ENCODE measurements at regions not wholly inside any gene's neighbourhood (a gene's known extent, or its start where the extent isn't known, plus 50 kb on each side); places are given as distances from the start of the nearest gene placed in this dataset.

GRCh38 chr5:142388696-142389095, 63.9 kb upstream of the SPRY4 start:
- peaks cover 0 to 31% of the 10 kb centered on the region in 2 donors for H3K4me1 ChIP-seq
- H3K27me3 ChIP-seq = no peaks in the 10 kb centered on the region
- no peaks in the 10 kb centered on the region for H3K9me3 ChIP-seq
- H3K4me3 ChIP-seq = no peak overlapping the region
- TF ChIP-seq CTCF (IDR thresholded peaks at IDR 0.05) = no peak
- DNase-seq (ENCODE audit: low spot score) = no peak
- H3K36me3 ChIP-seq = no peaks in the 10 kb centered on the region
- no peak overlapping the region for H3K27ac ChIP-seq

- no peak overlapping the region for H3K4me3 ChIP-seq
- TF ChIP-seq CTCF (IDR thresholded peaks at IDR 0.05) = no peak
- no peaks in the 10 kb centered on the region for H3K9me3 ChIP-seq
- H3K27me3 ChIP-seq = no peaks in the 10 kb centered on the region
- no peak overlapping the region for H3K27ac ChIP-seq
- peaks cover 0 to 31% of the 10 kb centered on the region in 2 donors for H3K4me1 ChIP-seq
- H3K36me3 ChIP-seq = no peaks in the 10 kb centered on the region
- DNase-seq (ENCODE audit: low spot score) = no peak
Measured at GRCh38 chr5:142387024-142387682, 62.3 kb upstream of the SPRY4 start.

- DNase-seq (ENCODE audit: low spot score) = no peak
- Histone ChIP-seq H3K27ac (no peak overlapping the region), H3K4me1 (peaks cover 0 to 31% of the 10 kb centered on the region in 2 donors), H3K4me3 (no peak overlapping the region), H3K36me3 (no peaks in the 10 kb centered on the region), H3K27me3 (no peaks in the 10 kb centered on the region), H3K9me3 (no peaks in the 10 kb centered on the region)
- TF ChIP-seq CTCF (IDR thresholded peaks at IDR 0.05) = no peak
Measured at GRCh38 chr5:142386137-142387023, 61.6 kb upstream of the SPRY4 start.

GRCh38 chr5:142385194-142385593, 60.4 kb upstream of the SPRY4 start:
- no peak overlapping the region for H3K4me3 ChIP-seq
- H3K36me3 ChIP-seq = no peaks in the 10 kb centered on the region
- DNase-seq (ENCODE audit: low spot score) = no peak
- no peaks in the 10 kb centered on the region for H3K9me3 ChIP-seq
- no peak for TF ChIP-seq CTCF (IDR thresholded peaks at IDR 0.05)
- H3K4me1 ChIP-seq = peaks cover 0 to 19% of the 10 kb centered on the region in 2 donors
- H3K27ac ChIP-seq = no peak overlapping the region
- H3K27me3 ChIP-seq = no peaks in the 10 kb centered on the region

- H3K27ac ChIP-seq = no peak overlapping the region
- TF ChIP-seq CTCF (IDR thresholded peaks at IDR 0.05) = no peak
- no peaks in the 10 kb centered on the region for H3K9me3 ChIP-seq
- no peak for DNase-seq (ENCODE audit: low spot score)
- no peak overlapping the region for H3K4me3 ChIP-seq
- no peaks in the 10 kb centered on the region for H3K36me3 ChIP-seq
- H3K27me3 ChIP-seq = no peaks in the 10 kb centered on the region
- H3K4me1 ChIP-seq = peaks cover 0 to 7% of the 10 kb centered on the region in 2 donors
Measured at GRCh38 chr5:142384014-142384413, 59.2 kb upstream of the SPRY4 start.
